Fibroblast of gingiva (primary cell): ENCODE measurements at regions not wholly inside any gene's neighbourhood (a gene's known extent, or its start where the extent isn't known, plus 50 kb on each side); places are given as distances from the start of the nearest gene placed in this dataset.

Experiments used
- DNase-seq: peaks from one replicate; pipeline ENCODE4 v3.0.0-alpha.2; 2011; ENCODE audit warnings: low read depth

DNA sequence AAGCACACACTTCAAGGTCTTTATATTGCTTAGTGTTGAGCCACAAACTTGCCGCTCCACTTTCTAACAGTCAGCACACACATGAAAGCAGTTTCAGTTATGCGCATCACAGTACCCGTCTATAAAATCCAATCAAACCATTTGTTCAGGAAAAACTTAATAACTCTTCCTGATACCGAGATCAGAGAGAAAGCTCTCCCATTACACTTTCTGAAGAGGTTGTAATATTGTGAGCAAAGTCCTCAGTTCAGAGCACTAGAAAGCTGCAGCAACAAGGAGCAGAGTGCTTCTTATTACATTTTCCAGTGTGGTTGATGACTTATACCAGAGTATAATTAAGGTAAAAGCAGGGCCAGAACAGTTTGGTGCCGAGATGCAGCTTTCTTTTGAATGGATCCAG, 102.8 kb upstream of the F3 start:
- no peak for DNase-seq

DNA sequence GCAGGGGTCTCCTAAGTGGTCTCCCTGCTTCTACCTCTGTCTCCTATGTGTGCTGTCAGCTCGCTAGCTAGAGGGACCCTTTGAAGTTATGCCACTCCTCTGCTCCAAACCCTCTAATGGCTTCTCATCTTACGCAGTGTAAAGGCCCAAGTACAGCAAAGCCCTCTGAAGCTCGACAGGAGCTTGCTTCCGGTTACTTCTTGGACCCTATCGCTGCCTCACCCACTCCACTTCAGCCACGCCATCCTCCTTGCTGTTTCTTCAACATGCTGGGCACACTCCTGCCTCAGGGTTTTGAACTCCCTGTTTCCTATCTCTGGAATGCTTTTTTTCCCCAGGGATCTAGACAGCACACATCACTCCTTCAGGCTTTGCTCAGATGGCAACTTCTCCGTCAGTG, 102.3 kb upstream of the F3 start:
- no peak for DNase-seq

DNA sequence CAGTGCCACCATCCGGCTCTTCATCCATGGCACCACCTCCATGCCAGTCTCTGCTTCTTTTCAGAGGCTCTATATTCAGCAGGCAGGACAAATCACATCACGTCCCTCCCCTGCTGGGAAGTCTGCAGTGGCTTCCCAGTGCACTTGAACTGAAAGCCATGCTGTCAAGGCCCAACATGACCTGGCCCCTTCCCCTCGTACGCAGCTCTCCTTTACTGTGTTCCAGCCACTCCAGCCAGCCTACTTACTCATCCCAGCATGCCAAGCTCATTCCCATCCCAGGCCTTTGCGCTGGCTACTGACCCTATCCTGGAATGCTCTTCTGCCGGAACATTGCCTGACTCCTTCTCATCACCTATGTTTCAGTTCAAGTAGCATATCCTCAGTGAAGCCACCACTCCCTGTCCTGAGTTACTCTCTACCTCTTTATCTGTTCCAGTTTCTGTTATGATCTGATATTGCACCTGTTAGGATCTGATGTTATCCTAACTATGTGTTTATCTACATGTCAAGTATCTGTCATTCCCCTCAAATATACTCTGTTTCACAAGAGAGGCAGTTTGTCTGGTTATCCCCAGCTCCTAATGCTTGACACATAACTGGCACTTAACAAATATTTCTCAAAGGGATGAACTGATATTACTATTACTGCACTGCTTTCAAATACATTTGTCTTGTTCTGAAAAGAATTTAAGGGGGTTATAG, 101.2 kb upstream of the F3 start:
- DNase-seq = no peak

DNA sequence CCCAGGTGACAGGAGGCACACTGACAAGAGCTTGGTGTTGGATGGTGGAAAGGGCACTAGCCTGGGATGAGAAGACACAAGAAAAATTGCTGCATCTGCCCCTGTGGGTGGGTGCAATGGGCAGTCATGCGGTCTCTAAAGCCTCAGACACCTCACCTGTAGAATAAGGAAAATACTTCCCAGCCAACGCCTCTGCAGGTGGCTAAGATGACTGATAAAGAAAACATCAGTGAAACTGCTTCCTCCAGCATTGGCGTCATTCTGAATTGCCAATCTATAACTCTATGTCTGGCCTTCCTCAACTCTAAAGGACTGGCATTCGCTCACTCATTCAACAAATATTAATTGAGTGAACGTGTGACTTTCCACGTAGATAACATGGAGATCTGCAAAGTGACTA, 100.4 kb upstream of the F3 start:
- no peak for DNase-seq

DNA sequence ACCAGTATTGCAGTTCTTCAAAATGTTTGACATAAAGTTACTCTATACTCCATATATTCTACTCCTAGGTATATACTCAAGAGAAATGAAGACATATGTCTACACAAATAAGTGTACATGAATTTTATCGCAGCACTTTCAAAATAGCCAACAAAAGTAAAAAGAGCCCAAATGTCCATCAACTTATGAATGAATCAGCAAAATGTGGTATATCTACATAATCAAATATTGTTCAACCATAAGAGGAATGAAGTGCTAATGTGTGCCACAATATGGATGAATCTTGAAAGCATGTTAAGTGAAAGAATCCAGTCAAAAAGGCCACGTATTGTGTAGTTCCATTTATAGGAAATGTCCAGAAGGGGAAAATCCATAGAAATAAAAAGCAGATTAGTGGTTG, 98.6 kb upstream of the F3 start:
- no peak for DNase-seq

DNA sequence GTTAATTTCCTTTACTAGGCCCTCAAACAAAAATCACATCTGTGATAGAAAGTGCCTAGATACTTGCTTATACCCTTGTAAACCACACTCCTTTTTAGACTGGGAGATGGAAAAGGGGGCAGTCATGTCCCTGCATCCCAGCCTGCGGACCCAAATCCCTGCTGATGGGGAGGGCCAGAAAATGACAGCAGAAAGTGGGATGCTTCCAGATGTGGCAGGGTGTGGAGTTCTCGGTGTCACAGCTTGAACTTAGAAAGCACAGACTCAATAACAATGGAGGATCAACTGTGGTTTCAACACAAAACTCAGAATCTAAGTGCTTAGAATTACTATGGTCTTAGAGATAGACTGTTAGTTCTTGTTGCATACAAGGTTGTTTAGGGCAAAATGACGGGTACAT, 95.6 kb upstream of the F3 start:
- no peak for DNase-seq

DNA sequence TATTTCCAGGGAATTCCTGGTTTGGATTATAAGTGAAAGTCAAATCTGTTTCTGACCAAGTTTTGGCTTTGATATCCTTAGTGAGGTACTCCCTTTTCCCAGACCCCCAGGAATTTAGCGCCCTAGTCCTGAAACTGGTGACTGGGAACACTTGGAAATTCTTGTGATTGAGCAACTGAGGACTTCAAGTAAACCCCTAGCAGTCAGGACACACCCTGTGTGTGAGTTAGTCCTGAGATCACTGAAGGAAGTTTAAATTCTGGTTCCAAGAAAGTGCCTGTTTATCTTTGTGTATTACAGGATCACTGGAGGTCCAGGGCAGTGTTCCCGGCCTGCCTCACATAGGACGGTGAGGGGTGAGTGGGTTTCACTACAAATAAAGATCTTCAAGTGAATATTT, 95.1 kb upstream of the F3 start:
- peak; percentile 25 for DNase-seq

DNA sequence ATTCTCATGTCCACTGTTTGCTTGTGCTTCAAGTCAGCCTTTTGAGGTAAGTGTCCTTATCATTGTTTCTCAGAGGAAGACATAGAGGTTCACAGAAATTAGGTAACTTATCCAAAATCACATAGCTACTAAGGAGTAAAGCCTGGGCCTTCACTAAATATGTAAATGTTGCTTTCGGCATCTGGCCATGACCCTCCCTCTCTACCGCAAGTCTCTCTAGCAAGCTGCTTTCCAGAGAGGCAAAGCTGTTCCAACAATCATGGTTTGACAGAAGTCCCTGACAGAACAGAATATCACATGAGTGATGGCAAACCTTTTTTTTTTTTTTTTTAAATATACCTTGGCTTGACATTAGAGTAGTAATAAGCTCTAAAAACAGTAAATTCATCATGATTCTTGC, 94.5 kb upstream of the F3 start:
- no peak for DNase-seq

DNA sequence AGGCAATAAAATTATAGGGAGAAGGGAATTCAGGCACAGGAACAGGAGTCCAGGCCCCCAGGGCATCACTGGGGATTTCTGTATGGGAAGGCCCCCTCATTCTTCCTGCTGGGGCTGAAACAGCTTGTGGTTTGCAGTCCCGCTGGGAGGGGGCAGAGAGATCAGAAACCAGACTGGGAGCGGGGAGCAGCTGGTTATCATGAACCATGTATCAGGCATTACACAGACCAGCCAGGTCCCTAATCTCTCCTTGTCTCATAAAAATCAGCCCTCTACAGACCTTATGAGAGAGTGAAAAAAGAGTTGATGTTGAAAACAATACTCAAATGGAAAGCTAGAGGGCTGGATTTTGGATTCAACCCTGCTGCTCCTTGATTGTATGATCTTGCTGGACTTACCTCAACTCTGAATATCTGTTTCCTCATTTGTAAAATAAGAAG, 93.4 kb upstream of the F3 start:
- DNase-seq = no peak

DNA sequence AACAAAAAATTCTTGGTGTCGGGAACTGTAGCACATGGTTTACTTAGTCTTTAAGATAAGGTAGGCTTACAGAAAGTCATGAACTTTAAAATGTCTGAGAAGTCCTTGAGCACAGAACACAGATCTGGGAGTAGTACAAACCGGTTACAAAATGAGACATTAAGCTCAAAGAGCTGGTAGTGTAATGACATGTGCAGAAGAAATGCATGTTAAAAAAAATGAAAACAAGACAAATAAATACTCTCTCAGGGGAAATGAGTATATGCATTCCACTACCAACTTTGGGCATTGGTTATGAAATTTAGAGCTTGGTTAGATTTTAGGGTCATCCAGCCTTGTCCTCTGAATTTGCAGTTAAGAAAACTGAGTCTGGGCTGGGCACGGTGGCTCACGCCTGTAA, 91.5 kb upstream of the F3 start:
- peak; percentile 78 for DNase-seq

DNA sequence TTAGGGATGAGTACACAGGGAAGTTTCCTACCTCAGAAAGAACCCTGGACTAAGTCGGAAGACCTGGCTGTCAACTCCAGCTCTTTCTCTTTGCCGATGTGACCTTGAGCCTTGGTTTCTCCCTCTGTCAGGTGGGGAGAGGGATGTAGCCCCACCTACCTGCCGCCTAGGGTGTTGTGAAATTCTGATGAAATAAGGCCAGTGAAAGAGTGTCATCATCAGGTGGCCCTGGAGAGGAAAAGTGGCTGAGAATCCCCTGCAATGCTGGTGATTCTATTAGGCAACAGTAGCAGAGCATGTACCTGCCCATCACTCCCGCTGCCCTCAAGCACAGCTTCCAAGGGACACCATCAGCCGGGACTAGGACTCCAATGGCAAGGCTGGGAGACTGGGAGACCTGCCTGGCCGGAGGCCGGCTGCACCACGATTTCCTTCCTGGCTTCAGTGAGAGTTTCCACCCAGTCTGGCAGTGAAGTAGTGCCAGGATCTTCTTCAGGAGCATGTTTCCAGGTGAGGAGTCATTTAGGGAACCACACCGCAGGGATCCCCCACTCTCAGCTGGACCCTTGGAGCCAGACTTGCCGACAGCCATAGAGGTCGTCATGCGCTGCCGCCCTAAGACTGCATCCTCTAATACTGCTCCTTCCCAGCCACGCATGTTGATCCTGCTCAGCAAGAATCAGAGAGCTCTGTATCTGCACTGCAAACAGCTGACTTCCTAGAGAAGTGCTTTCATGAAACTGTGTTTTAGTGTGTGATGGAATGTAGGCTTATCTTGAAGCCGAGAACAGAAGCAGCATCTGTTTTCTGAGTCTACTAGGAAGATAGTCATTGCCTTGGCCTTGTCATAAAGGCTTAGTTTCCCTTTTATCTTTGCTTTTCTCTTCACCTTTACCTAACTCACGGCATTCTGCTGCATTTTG, 88.0 kb upstream of the F3 start:
- DNase-seq = no peak

DNA sequence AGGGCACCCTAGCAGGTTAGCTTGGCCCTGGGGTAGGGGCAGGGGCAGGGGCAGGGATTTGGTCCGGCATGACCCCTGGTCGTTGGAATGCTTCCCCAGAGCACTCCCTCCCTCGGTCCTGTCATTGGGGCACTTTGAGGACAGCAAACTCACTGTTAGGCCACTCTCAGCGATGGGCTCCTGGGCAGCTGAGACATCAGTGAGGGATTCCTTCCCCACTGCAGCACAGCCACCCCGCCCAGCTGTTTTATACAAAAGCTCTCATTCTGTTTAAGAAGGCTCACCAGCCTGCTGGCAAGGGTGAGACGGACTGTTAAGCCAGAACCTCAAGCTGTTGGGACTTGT, 86.9 kb upstream of the F3 start:
- DNase-seq = no peak

DNA sequence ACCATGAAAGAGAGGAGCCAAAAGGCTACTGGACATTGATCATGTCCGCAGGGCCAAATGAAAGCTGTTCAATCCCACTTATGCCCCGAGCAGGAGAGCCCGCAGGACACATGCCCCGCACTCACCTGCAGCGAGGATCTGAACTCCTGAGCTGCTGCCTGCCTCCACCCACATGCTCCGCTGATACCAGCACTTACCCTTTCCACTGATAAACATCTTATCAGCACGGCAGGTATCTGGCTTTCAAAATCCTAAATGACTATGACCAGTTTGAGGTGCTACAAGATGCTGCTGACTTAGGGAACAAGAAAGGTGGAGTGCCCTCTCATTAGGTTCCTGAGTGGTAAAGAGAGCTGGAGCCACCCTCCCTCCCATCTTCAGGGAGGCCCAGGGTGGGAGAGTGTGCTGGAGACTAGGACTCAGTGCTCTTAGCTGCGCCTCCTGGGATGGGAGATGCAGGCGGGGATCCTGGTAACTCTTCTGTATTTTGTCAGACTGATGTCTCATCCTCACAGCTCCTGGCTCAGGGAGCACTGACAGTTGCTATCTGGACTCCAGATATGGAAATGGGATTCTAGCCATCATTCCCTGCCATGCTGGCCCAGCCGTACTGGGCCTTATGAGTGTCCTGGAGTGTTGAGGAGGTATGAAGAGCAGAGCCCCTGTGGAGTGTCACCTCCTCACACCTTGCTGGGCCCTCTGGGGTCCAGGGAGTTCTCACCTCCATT, 86.4 kb upstream of the F3 start:
- no peak for DNase-seq

DNA sequence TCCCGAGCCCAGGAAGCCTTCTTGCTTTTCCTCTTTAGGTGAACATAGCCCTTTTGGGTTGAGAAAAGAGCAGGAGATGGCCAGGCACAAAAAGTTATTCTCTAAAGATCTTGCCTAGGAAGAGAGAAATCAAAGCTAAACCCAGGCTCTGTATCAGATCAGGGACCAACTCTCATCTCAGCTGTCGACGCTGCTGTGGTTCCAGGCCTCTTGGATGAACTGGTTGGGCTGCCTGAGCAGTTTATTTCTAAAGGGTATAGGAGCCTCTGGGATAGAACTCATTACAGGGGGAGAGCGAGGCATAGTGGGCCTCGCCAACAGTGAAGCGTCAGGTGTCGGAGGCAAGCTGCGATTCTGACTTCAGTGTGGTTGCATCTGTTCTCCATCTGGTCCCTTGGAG, 82.6 kb upstream of the F3 start:
- no peak for DNase-seq

DNA sequence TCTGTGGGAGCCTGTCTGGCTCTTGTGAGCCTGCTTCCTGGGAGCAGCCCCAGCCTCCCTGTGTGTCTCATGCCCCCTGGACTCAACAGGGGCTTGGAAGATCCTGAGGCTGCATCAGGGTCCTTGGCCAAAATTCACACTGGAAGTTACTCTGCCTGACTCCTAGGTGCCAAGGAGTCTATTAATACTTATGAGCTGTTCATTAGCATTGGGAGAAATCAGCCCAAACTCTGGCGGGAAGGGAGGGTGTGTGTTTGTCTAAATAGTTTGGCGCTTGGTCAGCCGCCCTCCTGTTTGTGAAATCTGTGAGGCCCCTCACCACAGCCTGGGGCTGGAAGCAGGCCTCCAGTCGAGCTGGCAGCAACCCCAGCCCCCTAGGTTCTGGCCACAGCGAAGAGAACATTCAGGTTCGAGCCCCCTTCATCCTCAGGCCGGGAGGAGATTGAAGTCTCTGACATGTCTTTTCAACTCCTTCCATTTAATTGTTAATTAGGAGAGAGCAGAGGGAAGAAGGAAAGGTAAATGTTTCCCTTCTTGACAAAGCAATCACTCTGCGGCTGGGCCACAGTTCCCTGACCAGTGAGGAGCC, 82.1 kb upstream of the F3 start:
- DNase-seq = no peak

DNA sequence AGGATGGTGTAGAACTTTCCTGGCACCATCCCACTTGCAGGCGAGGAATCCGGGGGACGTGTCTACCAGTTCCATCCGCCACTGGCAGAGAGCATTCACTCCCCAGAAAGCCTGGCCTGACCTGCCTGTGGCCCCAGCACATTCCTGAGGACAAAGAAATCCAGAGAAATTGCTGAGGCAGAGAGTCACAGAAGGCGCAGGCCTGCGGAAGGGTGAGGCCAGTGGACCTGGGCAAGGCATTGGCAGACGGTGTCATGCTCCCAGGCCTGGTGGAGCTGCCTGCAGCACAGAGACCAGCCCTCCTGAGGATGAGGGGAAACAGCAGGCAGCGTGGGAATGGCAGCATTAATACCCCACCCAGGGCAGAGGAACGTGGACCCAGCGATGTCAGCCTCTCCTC, 81.2 kb upstream of the F3 start:
- no peak for DNase-seq

DNA sequence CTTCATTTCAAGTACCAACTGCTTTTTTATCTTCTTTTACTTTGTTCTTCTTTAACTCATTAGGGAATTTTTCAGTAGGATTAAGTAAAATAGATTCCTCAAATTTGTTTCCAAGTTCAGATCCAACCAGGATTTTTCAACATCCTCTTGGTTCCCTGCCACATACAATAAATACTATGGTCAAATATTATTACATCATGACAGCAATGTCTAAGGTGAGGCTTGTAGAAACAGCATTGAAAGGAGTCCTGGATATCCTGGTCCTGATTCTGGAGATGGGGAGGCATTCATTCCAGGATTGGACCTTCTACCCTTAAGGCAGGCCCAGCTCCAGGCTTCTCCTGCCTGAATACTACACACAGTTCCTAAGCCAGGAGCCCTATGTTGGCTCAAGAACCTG, 80.2 kb upstream of the F3 start:
- DNase-seq = no peak

DNA sequence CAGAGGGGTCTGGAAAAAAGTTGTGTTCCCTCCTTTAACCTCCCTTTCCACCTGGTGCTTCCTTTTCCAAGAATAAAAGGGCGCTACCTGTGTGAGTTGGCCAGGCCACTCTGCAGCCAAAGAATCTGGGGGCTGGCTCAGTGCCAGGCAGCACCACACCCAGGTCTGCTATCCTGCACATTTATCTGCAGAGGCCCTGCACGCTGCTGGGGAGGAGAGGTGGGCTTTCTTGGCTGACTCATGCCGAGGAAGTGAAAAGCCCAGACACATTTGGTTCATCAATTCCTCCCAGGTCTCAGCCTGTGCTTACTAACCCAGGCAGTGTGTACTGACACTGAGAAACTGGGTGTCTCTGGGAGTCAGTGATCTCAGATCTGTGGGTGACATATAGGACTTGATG, 79.8 kb upstream of the F3 start:
- DNase-seq = no peak

DNA sequence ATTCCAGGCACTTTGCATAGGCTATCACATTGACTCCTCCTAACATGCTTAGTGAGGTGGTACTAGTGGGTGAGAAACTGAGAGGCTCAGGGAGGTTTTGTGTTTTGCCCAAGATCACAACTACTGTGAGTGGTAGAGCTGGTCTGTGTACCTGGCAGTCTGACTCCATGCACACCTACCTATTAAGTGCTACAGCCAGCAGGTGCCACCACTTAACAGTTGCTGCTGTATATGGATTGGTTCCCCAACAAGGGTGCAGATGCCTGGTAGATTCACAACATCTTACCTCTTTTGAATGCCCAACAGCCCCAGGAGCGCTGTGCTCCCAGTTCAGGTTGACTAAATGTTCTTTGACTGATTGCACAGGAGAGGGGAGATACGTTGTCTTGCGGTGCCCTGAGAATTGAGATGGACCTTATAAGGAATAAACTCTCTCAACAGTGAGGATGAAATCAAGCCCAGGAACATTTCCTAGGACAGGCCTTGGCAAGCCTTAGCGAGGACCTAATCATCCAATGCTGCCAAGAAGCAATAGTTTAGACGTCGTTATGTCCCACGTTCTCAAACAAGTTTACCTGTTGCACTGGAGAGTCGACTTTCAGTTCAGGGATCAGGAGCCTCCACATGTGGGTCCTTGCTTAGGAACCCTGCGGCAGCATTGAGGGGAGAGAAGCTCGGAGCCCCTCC, 78.9 kb upstream of the F3 start:
- no peak for DNase-seq

DNA sequence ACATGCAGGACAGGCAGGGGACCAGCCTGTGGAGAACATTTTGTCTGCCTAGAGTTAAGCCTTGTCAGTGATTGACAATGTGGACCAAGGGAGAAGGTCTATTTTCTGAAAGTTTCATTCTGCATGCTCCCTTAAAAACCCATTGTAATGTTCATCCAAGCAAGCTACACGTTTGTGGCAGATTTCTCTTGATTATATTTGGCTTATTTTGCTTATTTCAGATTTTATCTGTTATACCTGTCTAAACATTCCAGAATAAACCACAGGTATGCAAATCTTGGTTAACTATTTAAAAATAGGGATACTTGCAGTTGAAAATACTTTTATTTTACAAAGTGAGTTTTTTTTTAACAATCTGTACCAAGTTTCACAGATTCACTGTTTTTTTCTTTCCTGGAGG, 78.2 kb upstream of the F3 start:
- DNase-seq = no peak

DNA sequence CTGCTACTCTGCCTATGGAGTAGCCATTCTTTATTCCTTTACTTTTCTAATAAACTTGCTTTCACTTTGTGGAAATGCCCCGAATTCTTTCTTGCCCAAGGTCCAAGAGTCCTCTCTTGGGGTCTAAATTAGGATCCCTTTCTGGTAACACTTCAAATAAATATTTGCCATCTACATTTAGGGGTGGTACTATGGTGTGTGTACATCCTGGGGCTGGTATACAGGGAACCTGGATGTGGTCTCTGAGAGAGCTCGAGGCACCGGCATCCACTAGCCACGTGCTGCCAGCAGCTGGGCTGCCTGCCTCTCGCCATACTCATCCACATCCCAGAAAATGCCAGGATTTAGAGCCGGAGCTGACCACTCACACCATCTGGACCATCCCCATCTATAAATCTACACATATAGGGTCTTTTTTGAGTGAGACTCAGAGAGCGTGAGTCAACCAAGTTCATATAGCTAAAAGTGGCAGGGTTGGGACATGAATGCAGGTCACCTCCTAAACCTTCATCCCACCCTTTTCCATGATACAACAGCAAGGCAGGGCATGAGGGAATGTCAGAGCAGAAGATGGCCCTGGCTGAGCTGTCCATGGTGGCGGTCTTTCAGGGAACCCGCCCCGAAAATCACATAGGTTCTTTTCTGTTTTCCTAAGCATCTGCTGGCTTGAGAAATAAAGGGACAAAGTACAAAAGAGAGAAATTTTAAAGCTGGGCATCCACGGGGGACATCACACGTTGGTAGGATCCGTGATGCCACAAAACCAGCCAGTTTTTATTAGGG, 76.6 kb upstream of the F3 start:
- no peak for DNase-seq
